CD4-positive, alpha-beta T cell treated with Interferon alpha-2 for 1 hour (primary cell): ENCODE measurements at regions not wholly inside any gene's neighbourhood (a gene's known extent, or its start where the extent isn't known, plus 50 kb on each side); places are given as distances from the start of the nearest gene placed in this dataset.
"Not testable (repeated sequence)": the region's sequence is repeated elsewhere in the genome, so short reads cannot be mapped to it uniquely, and the experiment has no call there.

ENCODE experiments used
- DNase-seq, 2 donors: peaks; one replicate each; pipeline ENCODE4 v3.0.0-alpha.2; 2020 to 2022

DNA sequence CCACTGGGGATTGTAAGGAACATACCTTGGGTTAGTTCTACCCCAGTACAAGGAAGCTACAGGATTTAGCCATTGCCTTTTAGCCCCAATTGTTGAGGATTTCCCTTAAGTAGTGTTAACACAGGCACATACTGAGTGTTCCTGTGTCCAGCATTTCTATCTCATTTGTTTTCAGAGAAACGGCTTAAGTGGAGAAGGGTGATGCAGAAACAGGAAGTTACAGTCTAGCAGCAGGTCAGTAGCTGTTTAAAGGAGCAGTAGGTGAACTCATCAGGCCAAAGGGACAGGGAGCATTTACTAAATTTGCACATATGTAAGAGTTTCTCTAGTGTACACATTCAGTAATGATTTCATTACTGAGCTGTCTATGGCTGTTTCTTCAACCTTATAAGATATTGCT, 644.2 kb upstream of the GJE1 start:
- peak in 1 of 2 donors; percentile 11 for DNase-seq

DNA sequence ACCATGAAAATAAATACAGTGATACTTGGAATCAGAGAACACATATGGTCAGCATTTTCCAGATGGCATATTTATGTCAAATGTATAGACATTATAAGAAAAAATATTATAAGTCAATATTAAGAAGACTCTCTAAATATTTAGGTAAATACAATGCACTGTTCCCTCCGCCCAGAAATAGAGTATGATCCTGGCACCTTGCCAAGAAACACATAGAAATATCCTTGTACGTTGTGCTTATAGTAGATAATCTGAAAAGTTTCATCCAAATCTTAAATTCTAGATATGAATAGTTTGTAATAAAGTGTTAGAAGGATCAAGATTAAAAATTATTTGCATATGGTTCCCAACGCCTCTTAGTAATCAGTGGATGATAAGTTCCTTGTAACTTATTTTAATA, 645.8 kb upstream of the GJE1 start:
- DNase-seq: no peak

- peak; percentile 74 to 75 for DNase-seq
These were observed 648.0 kb upstream of the GJE1 start for GRCh38 chr6:141484711-141485110.

DNA sequence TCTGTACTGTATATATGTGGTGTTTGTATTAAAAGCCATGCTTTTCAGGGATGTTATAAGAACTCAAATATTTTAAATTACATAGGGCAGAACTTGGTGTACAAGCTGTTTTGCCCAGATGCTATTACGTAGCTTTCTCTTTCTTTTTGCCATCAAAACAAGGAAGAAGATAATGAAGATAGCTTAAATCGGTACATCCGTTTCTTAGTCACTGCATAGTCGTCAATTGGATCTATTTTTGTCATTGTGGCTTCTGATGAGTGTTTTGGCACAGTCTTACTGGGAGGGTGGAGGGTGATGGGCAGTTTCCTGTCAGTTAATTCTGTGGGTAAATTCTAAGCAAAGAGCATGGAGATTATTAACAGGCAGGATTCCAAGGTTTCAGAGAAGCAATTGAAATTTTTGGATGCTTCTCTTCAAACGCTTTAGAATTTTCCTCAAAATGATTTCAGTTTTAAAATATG, 649.1 kb upstream of the GJE1 start:
- peak; percentile 71 to 87 for DNase-seq

DNA sequence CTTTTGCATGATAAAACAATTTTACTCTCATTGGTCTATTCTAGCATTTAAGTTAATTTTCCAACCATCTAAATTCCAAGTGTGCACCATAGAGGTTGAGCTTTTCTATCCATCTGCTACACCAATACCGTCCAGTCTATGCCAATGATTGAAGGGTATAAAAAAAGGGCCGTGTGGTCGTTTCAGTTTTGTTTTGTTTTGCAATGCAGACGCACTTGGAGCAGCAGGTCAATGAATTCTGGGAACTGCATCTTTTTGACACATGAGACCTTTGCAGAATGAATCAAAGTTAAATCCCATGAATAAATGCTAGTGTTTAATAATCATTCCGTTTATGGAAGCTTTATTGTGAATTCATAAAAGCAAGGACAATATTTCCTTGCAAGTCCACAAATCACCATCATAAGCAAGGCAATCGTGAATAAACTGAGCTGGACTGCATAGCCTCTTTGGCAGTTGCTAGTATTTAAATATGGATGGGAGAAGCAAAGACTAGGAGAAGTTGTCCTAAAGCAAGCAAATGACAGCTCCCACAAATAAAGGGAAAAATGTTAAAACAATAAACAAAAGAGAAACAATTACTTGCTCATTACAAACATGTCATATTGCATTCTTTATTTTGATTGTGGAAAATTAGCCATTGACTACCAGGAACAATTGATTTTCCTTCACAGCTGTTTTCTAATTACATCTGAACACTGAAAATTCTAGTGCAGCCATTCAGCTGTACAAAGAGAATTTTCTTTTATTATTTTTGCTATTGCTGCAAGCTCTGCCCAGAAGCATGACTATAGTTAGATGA, 649.7 kb upstream of the GJE1 start:
- DNase-seq: peak in 1 of 2 donors; percentile 45

- DNase-seq: no peak
These were observed 657.5 kb upstream of the GJE1 start for GRCh38 chr6:141475259-141475658.

- no peak for DNase-seq
These were observed 660.4 kb upstream of the GJE1 start for GRCh38 chr6:141472162-141472928.

GRCh38 chr6:141470810-141471209, 661.9 kb upstream of the GJE1 start:
- no peak for DNase-seq

DNA sequence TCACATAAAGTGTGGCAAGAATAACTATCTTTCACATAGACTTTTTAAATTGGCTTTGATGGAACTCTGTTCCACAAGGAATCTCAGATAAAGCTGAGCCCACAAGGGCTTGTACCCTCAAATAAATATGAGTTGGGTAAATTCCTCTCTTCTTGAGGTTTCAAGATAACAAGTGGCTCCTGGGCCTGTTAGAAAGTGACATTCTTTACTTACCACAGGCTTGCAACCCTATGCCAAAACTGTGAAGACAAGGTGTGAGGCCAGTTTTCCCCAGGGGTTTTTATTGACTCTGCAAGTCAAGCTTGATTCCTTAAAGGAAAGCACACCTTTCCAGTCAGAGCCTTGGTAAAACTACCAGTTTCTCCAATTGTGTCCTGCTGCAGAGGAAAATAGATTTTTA, 664.8 kb upstream of the GJE1 start:
- DNase-seq: no peak

DNA sequence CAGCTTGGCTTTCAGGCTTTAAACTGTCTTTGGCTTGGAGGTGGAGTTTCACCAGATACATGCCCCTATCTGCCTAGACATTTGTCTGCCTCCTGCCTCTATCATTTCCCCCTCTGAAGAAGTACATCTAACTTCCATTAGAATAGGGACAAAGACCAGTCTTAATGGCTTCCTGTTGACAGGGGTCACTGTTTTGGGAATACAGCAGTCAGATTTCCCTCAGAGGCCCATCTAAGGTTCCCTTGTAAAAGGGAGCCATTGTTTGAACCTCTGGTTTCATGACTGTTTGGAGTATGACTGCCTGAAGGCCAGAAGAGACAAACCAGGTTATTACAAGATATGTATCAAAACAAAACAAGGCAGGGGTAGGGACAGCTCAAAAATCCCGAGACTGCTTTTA, 665.7 kb upstream of the GJE1 start:
- DNase-seq: no peak

DNA sequence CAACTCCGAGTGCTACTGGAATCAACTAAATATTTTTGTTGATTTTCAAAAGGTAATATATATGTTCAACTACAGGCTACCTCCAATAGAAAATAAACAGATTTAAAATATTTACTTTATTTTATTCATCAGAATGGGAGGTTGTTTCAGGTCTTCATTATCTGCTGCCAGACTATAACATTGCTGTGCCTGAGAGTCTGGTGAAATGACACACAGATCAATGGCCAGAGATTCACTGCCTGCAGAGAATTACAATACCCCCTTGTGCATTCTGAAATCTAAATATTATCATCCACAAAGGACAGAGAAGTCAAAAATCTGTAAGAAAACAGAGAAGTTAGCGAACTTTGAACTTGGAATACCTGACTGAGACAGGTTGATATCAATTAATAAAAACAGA, 667.8 kb upstream of the GJE1 start:
- no peak for DNase-seq

DNA sequence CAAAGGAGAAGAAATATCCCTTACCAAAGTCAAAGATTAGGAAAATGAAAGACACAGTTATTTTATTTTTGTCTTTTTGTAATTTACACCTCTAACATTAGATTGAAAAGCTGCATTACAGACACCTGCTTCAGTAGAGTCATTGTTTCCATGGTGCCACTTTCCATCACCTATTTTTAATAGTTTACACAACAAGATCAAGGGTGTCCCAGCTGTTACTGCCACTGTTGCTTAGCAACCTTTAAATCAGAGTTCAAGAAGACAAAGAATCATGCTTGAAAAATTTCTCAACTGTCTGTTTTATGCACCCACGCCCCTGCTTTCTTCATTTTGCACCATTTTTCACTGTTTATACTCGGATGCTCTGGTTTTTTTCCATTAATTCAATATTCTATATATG, 668.2 kb upstream of the GJE1 start:
- DNase-seq: peak in 1 of 2 donors; percentile 41

DNA sequence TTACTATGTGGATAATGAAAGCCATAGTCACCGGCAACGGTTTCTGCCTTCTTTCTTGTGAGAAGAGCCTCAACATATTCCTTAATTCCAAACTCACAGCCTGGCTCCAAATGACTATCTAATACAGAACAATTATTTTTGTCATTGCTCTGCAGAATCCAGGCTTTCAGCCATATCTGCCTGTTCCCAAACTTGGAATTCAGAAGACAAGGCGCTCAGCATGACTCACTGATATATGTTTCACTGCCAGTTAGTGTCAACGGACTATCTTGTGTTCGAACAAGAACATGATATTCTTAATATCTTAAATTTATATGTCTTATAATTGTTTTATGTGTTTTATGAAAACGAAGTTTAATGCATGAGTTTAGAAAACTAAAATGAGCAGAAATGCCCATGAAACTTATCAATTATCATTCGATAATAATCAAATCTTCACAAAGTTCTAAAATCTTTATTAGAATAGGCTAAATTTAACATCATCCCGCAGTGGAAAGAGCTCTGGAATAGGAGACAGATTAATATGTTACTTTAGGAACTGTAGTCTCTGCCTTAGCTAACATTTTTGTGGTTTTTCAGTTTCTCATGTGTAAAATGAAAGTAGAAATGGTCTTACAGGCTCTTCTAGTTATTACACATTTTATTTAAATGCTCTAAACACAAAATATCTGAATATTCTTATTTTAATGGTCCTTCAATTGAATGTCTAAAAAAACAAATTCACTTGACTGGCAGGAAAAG, 669.3 kb upstream of the GJE1 start:
- peak in 1 of 2 donors; percentile 16 for DNase-seq

- no peak for DNase-seq
These were observed 671.8 kb upstream of the GJE1 start for GRCh38 chr6:141460743-141461484.

- not testable (repeated sequence) for DNase-seq
These were observed 672.5 kb upstream of the GJE1 start for GRCh38 chr6:141460245-141460644.

DNA sequence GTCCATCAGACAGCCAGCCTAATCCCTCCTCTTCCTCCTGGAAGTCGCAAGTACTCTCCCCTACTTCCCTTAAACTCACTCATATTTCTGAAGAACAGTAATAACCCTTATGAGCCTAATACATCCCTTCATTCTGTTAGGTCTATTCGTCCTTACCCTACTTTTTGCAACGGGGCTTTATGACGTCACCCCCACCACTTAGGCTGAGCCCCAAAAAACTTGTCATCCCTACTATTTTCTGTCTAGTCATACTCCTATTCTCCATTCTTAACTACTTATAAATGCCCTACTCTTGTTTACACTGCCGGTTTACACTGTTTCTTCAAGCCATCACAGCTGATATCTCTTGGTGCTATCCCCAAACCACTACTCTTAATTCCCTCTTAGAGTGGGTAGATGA, 674.7 kb upstream of the GJE1 start:
- DNase-seq: not testable (repeated sequence)

DNA sequence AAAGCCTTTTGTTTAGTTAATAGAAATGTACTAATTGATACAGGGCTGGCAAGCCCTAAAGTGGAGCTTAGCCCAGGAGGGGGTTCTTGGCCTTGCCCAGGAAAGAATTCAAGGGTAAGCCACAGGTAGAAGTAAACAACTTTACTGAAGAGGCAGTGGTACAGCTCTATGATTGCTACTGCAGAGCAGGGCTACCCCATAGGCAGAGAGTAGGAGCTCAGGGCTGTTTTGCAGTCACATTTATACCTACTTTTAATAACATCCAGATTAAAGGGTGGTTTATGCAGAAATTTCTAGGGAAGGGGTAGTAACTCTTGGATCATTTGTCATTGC, 680.4 kb upstream of the GJE1 start:
- DNase-seq: no peak

DNA sequence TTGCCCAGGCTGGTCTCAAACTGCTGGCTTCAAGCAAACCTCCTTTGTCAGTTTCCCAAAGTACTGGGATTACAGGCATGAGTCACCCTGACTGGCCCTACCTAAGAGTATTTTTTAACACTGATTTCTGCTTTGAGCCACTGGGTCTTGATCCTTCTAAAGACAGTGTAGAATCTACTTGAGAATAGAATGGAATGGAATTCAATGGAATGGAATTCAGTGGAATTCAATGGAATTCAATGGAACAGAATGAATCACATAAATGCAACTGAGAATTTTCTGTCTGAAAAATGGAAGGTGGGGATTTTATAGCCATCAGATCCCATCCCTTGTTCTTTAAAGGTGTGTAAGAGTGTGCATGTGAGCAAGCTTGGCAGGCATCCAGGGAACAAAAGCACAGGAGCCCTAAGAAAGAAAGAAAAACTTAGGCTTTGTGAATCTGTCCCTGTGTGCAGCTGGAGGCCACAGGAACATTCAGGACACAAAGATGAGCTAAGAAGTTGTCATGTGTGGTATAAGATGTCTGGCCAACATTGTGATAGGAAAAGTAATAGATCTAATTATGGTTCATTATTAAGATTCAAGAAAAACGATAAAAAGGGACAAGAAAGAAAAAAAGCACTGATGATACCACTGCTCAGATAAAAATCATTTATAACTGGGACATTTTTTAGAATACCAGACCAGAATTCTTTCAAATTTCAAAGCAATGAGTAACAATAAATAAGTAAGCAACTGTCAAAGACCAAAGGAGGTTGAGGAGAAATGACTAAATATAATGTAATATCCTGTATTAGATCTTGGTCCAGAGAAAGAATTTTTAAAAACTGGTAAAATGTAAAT, 681.0 kb upstream of the GJE1 start:
- DNase-seq: no peak

DNA sequence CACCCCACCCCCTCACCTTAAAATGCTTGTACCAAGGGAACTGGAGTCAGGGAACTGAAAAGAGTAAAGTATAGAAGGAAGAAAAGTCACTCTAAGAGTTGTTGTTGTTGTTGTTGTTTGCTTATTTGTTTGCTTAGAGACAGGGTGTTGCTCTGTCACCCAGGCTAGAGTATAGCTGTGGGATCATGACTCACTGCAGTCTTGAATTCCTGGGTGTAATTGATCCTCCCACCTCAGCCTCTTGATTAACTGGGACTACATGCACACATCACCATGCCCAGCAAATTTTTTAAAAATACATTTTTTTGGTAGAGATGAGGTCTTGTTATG, 681.6 kb upstream of the GJE1 start:
- DNase-seq: no peak

DNA sequence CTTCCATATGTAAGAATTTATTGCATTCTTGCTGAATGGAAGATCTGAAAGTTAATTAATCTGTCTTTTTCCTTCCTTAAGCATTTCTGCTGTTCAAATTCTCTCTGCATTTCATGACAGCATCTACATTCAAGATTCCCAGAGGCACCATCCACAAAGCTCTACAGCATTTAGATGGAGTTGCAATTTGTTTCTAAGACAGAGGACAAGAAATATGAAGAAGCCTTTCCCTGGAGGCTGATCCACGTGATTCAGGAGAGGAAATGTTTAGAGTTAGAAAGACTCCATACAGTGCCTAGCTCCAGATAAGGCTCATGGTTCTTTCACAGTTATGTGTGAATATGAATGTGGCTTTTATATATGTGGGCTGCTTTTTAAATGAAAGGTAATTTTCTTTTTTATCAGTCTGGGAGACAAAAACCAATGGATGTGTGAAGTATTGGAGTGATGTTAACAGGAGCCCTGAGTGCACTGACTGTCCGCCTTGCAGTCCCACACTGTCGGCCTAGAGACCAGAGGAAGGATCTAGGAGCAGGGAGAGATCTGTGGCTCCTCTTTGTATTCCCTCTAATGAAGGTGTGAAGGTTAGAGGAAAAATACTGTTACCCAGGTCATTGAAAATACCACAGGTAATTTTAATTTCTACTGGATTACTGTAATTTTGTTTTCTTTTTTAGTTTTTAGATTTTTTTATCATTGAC, 686.6 kb upstream of the GJE1 start:
- no peak for DNase-seq

DNA sequence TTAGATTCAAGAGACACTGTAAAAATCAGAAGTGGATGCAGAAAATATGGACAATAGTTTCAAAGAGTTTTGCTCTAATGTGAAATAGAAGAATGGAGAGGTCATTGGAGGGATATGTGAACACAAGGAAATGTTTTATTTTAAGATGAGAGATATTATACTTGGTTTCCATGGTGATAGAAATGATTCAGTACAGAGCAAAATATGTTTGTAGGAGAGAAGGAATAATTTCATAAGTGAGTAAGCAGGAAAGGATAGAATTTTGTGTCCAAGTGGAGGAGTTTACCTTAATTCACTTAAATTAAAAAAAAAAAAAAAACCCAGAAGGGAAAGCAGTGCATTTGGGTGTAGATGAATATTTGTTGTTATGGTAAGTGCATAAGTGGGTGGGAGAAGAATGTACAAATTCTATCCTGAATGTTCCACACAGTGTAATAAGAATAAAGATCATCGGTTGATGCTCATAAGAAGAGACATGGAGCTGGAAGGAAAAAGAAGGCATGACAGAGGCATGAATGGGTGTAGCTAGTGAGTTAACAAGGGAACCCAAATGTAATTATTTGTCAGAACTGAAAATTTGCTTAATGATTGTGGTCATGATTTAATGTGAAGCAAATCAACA, 688.9 kb upstream of the GJE1 start:
- no peak for DNase-seq
